Epithelial cell of proximal tubule (primary cell): ENCODE measurements at regions not wholly inside any gene's neighbourhood (a gene's known extent, or its start where the extent isn't known, plus 50 kb on each side); places are given as distances from the start of the nearest gene placed in this dataset.

Source experiments
- DNase-seq: peaks from one replicate; pipeline ENCODE4 v3.0.0-alpha.2; 2011; ENCODE audit warnings: low read depth
- H3K4me3 ChIP-seq: 2 replicates; pipeline ENCODE4 v1.5.1; 2011; ENCODE audit warnings: low read depth, mild to moderate bottlenecking, low read length
- TF ChIP-seq, protein P1 (sequence below): conservative IDR thresholded peaks from 2 replicates; pipeline ENCODE4 v1.5.1; 2012; ENCODE audit warnings: low read depth, mild to moderate bottlenecking, low read length

DNA sequence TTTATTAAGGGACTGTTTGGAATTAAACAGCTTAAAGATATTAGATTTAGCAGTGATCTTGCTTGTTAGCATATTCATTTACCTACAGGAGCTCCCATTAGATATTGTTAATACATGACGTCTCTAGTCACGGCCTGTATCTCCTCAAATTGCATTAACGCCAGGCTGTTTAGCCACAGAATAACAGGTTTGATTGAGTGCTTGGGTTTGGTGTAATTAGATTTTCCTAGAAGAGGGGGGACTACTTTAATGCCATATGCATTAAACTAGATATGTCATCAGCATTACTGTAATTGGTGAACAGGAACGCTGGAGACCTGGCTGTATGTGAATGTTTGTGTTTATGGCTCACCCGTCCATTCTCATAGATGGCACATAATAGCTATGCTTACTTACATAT, 841.4 kb upstream of the NR2F2 start:
- no peak overlapping the region for H3K4me3 ChIP-seq
- TF ChIP-seq, protein P1, sequence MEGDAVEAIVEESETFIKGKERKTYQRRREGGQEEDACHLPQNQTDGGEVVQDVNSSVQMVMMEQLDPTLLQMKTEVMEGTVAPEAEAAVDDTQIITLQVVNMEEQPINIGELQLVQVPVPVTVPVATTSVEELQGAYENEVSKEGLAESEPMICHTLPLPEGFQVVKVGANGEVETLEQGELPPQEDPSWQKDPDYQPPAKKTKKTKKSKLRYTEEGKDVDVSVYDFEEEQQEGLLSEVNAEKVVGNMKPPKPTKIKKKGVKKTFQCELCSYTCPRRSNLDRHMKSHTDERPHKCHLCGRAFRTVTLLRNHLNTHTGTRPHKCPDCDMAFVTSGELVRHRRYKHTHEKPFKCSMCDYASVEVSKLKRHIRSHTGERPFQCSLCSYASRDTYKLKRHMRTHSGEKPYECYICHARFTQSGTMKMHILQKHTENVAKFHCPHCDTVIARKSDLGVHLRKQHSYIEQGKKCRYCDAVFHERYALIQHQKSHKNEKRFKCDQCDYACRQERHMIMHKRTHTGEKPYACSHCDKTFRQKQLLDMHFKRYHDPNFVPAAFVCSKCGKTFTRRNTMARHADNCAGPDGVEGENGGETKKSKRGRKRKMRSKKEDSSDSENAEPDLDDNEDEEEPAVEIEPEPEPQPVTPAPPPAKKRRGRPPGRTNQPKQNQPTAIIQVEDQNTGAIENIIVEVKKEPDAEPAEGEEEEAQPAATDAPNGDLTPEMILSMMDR = no peak
- no peak for DNase-seq

DNA sequence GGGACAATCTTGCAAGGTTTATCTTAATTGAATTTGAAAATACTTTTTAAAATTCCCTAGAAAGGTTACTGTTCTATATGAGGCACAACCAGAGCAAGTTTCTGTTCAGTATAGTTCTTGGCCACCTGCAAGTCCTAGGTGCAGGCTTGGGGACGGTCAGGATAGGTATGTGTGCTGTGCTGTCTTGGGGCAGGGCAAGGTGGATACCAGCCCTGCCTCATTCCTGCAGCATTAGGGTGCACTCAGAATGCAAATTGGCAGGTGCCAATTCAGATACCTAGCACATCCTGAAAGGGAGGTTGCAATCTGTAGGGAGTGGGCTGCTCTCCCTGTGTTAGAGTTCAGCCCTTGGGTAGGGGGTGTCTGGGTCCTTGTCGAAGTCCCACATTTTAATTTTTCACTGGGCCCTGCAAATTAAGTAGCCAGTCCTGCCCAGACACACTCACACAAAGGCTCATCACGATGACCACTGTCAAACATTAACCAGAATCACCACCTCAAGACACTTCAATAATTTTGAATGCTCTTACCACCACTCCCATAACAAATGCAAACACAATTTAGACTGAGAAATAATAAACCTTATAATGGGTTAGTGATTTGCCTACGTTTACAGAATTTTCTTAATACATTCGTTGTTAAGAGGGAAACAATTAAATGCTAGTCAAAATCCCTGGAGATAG, 838.0 kb upstream of the NR2F2 start:
- no peak overlapping the region for H3K4me3 ChIP-seq
- TF ChIP-seq, protein P1 = no peak
- no peak for DNase-seq

DNA sequence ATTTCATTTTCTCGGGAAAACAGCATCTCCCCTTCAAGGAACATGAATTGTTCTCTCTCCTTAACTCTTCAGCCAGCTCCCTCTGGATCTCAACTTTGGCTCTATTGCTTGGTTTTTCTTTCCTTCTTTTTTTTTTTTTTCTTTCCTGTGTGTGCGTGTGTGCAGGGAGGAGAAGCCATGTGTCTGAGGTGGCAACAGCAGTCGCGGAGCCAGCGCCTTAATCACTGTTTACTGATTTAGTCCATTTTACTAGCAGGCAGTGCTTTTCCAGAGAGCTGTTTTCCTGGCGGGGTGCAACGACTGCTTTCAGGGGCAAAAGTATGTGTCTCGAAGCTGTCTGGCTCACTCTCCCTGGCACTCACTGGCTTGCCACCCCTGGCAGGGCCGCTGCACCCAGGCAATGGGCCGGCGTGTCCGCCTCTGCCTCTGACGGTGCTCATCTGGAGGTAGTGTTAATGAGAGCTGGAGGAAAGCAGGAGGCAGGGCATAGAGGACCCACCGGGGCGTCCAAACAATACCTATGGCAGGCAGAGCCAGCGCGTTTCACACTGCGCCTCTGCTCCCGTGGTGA, 835.4 kb upstream of the NR2F2 start:
- no peak overlapping the region for H3K4me3 ChIP-seq
- DNase-seq = no peak
- TF ChIP-seq, protein P1 = no peak

DNA sequence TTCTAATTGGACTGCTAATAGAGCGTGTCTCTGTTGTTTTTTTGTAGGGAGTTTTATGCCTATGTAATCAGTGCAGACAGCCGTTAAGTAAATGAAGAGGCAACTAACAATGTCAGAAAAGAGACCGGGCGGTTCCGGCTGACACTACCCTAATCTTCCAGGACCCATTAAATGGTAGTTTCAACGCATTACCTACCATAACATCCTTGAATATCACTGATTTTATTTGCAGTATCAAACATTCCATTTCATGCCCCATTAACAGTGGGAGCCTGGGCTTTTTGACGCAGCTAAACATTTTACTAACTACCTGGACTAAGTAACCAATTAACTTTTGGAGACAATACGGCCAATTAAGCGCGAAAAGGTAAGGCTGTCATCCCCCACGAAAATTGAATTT, 832.9 kb upstream of the NR2F2 start:
- no peak for DNase-seq
- TF ChIP-seq, protein P1 = no peak
- H3K4me3 ChIP-seq = peak overlapping the region; percentile 7

DNA sequence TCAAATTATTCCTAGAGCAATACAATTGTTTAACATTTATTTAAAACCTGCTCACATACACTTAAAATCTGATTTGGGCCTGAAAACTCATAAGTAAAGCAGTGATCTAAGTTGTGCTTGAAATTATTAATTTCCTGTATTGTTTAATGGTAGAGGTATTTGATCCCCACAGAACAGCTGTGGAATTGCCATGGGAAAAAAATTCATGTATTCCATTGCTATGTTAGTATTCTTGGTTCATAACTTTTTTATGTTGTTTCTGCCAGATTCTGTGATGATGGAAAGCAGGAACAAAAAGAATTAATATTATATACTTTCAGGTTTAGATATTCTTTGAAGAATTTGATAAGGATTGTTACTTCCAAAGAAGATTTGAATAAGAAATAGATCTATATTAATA, 831.5 kb upstream of the NR2F2 start:
- H3K4me3 ChIP-seq = no peak overlapping the region
- no peak for DNase-seq
- TF ChIP-seq, protein P1 = no peak

DNA sequence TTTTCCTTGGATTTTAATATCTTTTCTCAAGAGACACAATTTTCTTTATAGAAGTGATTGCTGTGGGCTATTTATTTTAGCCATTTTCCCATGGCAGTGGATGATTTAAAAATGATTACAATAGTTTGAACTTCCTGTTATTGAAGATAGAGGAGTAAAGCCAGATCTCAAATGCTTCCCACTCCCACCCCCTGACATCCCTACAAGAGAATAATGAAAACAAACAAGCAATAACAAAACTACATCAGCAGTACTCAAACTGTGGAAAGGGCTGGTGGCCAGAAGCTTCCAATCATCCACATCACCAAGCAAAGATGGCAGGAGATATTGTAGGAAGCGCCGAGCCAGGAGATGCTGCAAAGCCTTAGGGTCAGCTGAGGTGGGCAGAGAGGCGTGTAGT, 831.1 kb upstream of the NR2F2 start:
- DNase-seq = no peak
- no peak overlapping the region for H3K4me3 ChIP-seq
- TF ChIP-seq, protein P1 = no peak

DNA sequence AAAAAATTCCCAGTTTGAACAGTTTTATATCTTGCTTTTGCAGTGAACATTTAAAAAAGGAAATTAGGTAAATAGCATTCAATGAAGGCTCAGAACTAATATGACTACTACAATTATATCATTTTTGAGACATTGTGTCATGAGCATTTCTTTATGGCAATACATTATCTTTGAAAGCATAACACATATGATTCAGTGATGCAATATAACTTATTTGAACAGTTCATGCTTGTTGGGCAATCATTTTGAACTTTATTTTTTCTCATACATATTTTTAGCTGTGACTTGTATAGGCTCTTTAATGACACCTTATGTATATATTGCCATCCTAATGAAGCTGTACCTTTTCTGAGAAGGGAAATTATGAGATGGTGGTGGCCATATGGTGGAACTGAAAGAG, 828.6 kb upstream of the NR2F2 start:
- H3K4me3 ChIP-seq = no peak overlapping the region
- no peak for DNase-seq
- TF ChIP-seq, protein P1 = no peak
